H1 (cell line): ENCODE measurements at regions not wholly inside any gene's neighbourhood (a gene's known extent, or its start where the extent isn't known, plus 50 kb on each side); places are given as distances from the start of the nearest gene placed in this dataset.

ENCODE experiments used
- CTCF ChIA-PET: fragments of 300-600 bp; sonication (Branson Sonifier 250); formaldehyde crosslinking; loops from one replicate; lab custom pipeline; 2021; ENCODE audit not compliant: partially characterized antibody; lab: Charles Lee
- POLR2A ChIA-PET: fragments of 300-600 bp; sonication (Branson Sonifier 250); formaldehyde crosslinking; loops from one replicate; lab custom pipeline; 2021; ENCODE audit warnings: inconsistent platforms; ENCODE audit not compliant: partially characterized antibody; lab: Charles Lee
- DNase-seq, 2 experiments: peaks; one replicate each; pipeline versions ENCODE4 v3.0.0 to v3.0.0-alpha.2; 2010 to 2022; ENCODE audit warnings: low spot score in 2 of 2, low read depth in 1 of 2, mixed read lengths in 1 of 2
- FAIRE-seq: peaks from 2 replicates; lab custom pipeline; 2011; peaks lifted over from hg19 to GRCh38; lab: Jason Lieb, UNC
- H2AFZ ChIP-seq: 2 replicates; pipeline ENCODE4 v1.8.1; 2012; ENCODE audit warnings: low read length, inconsistent platforms
- H2AK5ac ChIP-seq: 2 replicates; pipeline ENCODE4 v1.6.1; 2013; ENCODE audit warnings: low read depth, low read length
- H2BK120ac ChIP-seq: replicated peaks from 2 replicates; pipeline ENCODE3; 2013; ENCODE audit warnings: low read depth, low read length, inconsistent platforms
- H2BK12ac ChIP-seq: 2 replicates; pipeline ENCODE4 v1.6.1; 2013; ENCODE audit warnings: low read depth, low read length
- H2BK15ac ChIP-seq: 2 replicates; pipeline ENCODE4 v1.6.1; 2013; ENCODE audit warnings: low read length
- H2BK20ac ChIP-seq: 2 replicates; pipeline ENCODE4 v1.6.1; 2013; ENCODE audit warnings: low read length
- H2BK5ac ChIP-seq: 2 replicates; pipeline ENCODE4 v1.6.1; 2013; ENCODE audit warnings: low read depth, low read length
- H3K14ac ChIP-seq: 2 replicates; pipeline ENCODE4 v1.6.1; 2013; ENCODE audit warnings: inconsistent platforms; ENCODE audit not compliant: insufficient read length
- H3K18ac ChIP-seq: 2 replicates; pipeline ENCODE4 v1.6.1; 2013; ENCODE audit warnings: low read length; ENCODE audit errors: extremely low read depth
- H3K23ac ChIP-seq: 2 replicates; pipeline ENCODE4 v1.6.1; 2013; ENCODE audit warnings: inconsistent platforms; ENCODE audit not compliant: insufficient read length
- H3K23me2 ChIP-seq: 2 replicates; pipeline ENCODE4 v1.6.1; 2013; ENCODE audit warnings: low read depth, low read length
- H3K27ac ChIP-seq: 2 replicates; pipeline ENCODE4 v1.6.1; 2011; ENCODE audit warnings: low read depth, low read length, inconsistent platforms
- H3K27me3 ChIP-seq, 4 experiments: replicated peaks in 1 of 4; 1 replicate in 1 of 4; 2 replicates in 3 of 4; pipeline versions ENCODE4 v1.6.1 to v1.8.1; 2011 to 2013; ENCODE audit warnings: low read length in 3 of 4, mild to moderate bottlenecking in 3 of 4, inconsistent platforms in 2 of 4, mixed read lengths in 2 of 4, moderate library complexity in 1 of 4; ENCODE audit not compliant: control insufficient read depth in 3 of 4, insufficient read depth in 3 of 4; ENCODE audit errors: extremely low read depth in 1 of 4
- H3K36me3 ChIP-seq, 4 experiments: 2 replicates each; pipeline versions ENCODE4 v1.6.1 to v1.8.1; 2011 to 2013; ENCODE audit warnings: mild to moderate bottlenecking in 4 of 4, low read length in 3 of 4, moderate library complexity in 2 of 4, control low read depth in 1 of 4, inconsistent platforms in 1 of 4; ENCODE audit not compliant: insufficient read depth in 4 of 4, control insufficient read depth in 2 of 4
- H3K4ac ChIP-seq: replicated peaks from 2 replicates; pipeline ENCODE3; 2013; ENCODE audit warnings: low read length, low read depth, mixed read lengths, inconsistent platforms; ENCODE audit not compliant: insufficient read length
- H3K4me1 ChIP-seq, 4 experiments: replicated peaks in 1 of 4; 1 replicate in 1 of 4; 2 replicates in 3 of 4; pipeline versions ENCODE4 v1.6.1 to v1.8.1; 2011 to 2013; ENCODE audit warnings: low read length in 3 of 4, inconsistent platforms in 2 of 4, mixed read lengths in 1 of 4; ENCODE audit not compliant: insufficient read depth in 4 of 4, control insufficient read depth in 3 of 4
- H3K4me2 ChIP-seq, 2 experiments: 2 replicates each; pipeline versions ENCODE4 v1.6.1 to v1.8.1; 2011 to 2013; ENCODE audit warnings: low read depth in 2 of 2, low read length in 2 of 2, control low read depth in 1 of 2, inconsistent platforms in 1 of 2, mild to moderate bottlenecking in 1 of 2; ENCODE audit not compliant: insufficient read depth in 1 of 2
- H3K4me3 ChIP-seq, 4 experiments: fragments of 200-600, 300-600 bp in 1 of 4; sonication (generic), shearing (Covaris generic), sonication (Bioruptor Twin) in 1 of 4; 2 replicates each; pipeline versions ENCODE4 v1.5.1 to v1.8.1; 2011 to 2016; ENCODE audit warnings: low read length in 4 of 4, low read depth in 3 of 4, control low read depth in 2 of 4, inconsistent platforms in 2 of 4, mild to moderate bottlenecking in 2 of 4, mixed read lengths in 1 of 4, moderate library complexity in 1 of 4; ENCODE audit not compliant: insufficient read depth in 2 of 4; ENCODE audit errors: extremely low read depth in 1 of 4
- H3K56ac ChIP-seq: replicated peaks from 2 replicates; pipeline ENCODE3; 2013; ENCODE audit warnings: low read depth, mild to moderate bottlenecking, mixed read lengths, low read length, inconsistent platforms; ENCODE audit not compliant: insufficient read length
- H3K79me1 ChIP-seq: 2 replicates; pipeline ENCODE4 v1.6.1; 2013; ENCODE audit warnings: low read depth, low read length, control low read depth
- H3K79me2 ChIP-seq, 2 experiments: 2 replicates each; pipeline versions ENCODE4 v1.6.1 to v1.8.1; 2012 to 2013; ENCODE audit warnings: low read length in 2 of 2, mild to moderate bottlenecking in 2 of 2, inconsistent platforms in 1 of 2; ENCODE audit not compliant: insufficient read depth in 2 of 2, control insufficient read depth in 1 of 2
- H3K9ac ChIP-seq, 4 experiments: replicated peaks in 1 of 4; 1 replicate in 1 of 4; 2 replicates in 3 of 4; pipeline versions ENCODE4 v1.6.1 to v1.8.1; 2011 to 2013; ENCODE audit warnings: low read depth in 3 of 4, low read length in 3 of 4, control low read depth in 2 of 4, mild to moderate bottlenecking in 2 of 4, moderate library complexity in 2 of 4, inconsistent platforms in 1 of 4; ENCODE audit errors: extremely low read depth in 1 of 4
- H3K9me3 ChIP-seq, 2 experiments: 2 replicates each; pipeline versions ENCODE4 v1.6.1 to v1.8.1; 2012 to 2013; ENCODE audit warnings: mild to moderate bottlenecking in 2 of 2, moderate library complexity in 2 of 2, control low read depth in 1 of 2, inconsistent platforms in 1 of 2, low read depth in 1 of 2, low read length in 1 of 2, mixed read lengths in 1 of 2; ENCODE audit not compliant: insufficient read depth in 2 of 2
- H4K20me1 ChIP-seq, 2 experiments: replicated peaks in 1 of 2; 2 replicates each; pipeline versions ENCODE3 to v1.8.1; 2011 to 2013; ENCODE audit warnings: inconsistent platforms in 2 of 2, low read length in 2 of 2, mild to moderate bottlenecking in 1 of 2; ENCODE audit not compliant: insufficient read depth in 2 of 2, control insufficient read depth in 1 of 2
- H4K5ac ChIP-seq: 2 replicates; pipeline ENCODE4 v1.6.1; 2013; ENCODE audit warnings: low read length, low read depth, mixed read lengths, inconsistent platforms; ENCODE audit not compliant: insufficient read length
- H4K8ac ChIP-seq: 2 replicates; pipeline ENCODE4 v1.8.0; 2013; ENCODE audit warnings: mild to moderate bottlenecking, moderate library complexity, low read length, inconsistent platforms; ENCODE audit not compliant: insufficient read depth; ENCODE audit errors: extremely low read depth
- H4K91ac ChIP-seq: replicated peaks from 2 replicates; pipeline ENCODE3; 2013; ENCODE audit warnings: low read length, mixed read lengths, inconsistent platforms; ENCODE audit not compliant: insufficient read length
- BACH1 ChIP-seq: IDR thresholded peaks from 2 replicates; pipeline ENCODE4 v1.6.1; 2012; ENCODE audit warnings: low read length, improper control_type of control experiment
- CBX5 ChIP-seq: fragments of 300-800, 300-1000 bp; sonication (generic); IDR thresholded peaks from 2 replicates; pipeline ENCODE4 v1.7.1; 2016; ENCODE audit warnings: antibody characterized with exemption, low read length, low read depth
- CBX8 ChIP-seq: fragments of 300-800, 300-1000 bp; sonication (generic); IDR thresholded peaks from 2 replicates; pipeline ENCODE4 v1.7.1; 2016; ENCODE audit warnings: low read depth, low read length, borderline replicate concordance
- CEBPB ChIP-seq: IDR thresholded peaks from 2 replicates; pipeline ENCODE4 v1.6.1; 2012; ENCODE audit warnings: low read depth, low read length
- CHD1 ChIP-seq: IDR thresholded peaks from 2 replicates; pipeline ENCODE4 v1.6.1; 2012; ENCODE audit warnings: low read depth, low read length, improper control_type of control experiment
- CHD2 ChIP-seq: IDR thresholded peaks from 2 replicates; pipeline ENCODE4 v1.6.1; 2012; ENCODE audit warnings: low read length, improper control_type of control experiment
- CREB1 ChIP-seq: IDR thresholded peaks from 2 replicates; pipeline ENCODE4 v1.6.1; 2012; ENCODE audit warnings: inconsistent platforms
- E2F6 ChIP-seq: IDR thresholded peaks from 2 replicates; pipeline ENCODE4 v1.6.1; 2012; ENCODE audit warnings: inconsistent platforms
- GTF2F1 ChIP-seq: IDR thresholded peaks from 2 replicates; pipeline ENCODE4 v1.6.1; 2012; ENCODE audit warnings: low read depth, low read length, improper control_type of control experiment, borderline replicate concordance
- RBBP5 ChIP-seq: IDR thresholded peaks from 2 replicates; pipeline ENCODE4 v1.7.1; 2012; ENCODE audit warnings: low read depth, mild to moderate bottlenecking, inconsistent platforms, low read length, moderate library complexity, borderline replicate concordance
- RXRA ChIP-seq: IDR thresholded peaks from 2 replicates; pipeline ENCODE4 v1.6.1; 2011; ENCODE audit warnings: low read depth, mild to moderate bottlenecking, low read length, moderate library complexity; ENCODE audit not compliant: insufficient read depth
- SIX5 ChIP-seq: IDR thresholded peaks from 2 replicates; pipeline ENCODE4 v1.6.1; 2011; ENCODE audit warnings: mild to moderate bottlenecking, low read depth, low read length
- TAF7 ChIP-seq: optimal IDR thresholded peaks from 2 replicates; pipeline ENCODE3; 2011; ENCODE audit warnings: low read depth, mild to moderate bottlenecking, inconsistent platforms, low read length, moderate library complexity, borderline replicate concordance
- WGBS, 2 experiments: shearing (Covaris generic) in 1 of 2; methylation state at CpG; one replicate each; pipeline versions ENCODE4 v1.1.6 to v1.1.7; 2013 to 2015; ENCODE audit warnings: low lambda C conversion rate in 2 of 2, mixed read lengths in 2 of 2, inconsistent platforms in 1 of 2, low coverage in 1 of 2, missing lambda C conversion rate in 1 of 2; ENCODE audit not compliant: insufficient replicate concordance in 2 of 2, insufficient coverage in 1 of 2, insufficient read length in 1 of 2; ENCODE audit errors: extremely low coverage in 1 of 2, missing lambda C conversion rate in 1 of 2; 5-methylcytosine and 5-hydroxymethylcytosine counted together
- TF ChIP-seq, protein P1 (sequence below): IDR thresholded peaks from 2 replicates; pipeline ENCODE4 v1.6.1; 2011; ENCODE audit warnings: low read depth, mild to moderate bottlenecking, low read length; ENCODE audit not compliant: insufficient read depth

DNA sequence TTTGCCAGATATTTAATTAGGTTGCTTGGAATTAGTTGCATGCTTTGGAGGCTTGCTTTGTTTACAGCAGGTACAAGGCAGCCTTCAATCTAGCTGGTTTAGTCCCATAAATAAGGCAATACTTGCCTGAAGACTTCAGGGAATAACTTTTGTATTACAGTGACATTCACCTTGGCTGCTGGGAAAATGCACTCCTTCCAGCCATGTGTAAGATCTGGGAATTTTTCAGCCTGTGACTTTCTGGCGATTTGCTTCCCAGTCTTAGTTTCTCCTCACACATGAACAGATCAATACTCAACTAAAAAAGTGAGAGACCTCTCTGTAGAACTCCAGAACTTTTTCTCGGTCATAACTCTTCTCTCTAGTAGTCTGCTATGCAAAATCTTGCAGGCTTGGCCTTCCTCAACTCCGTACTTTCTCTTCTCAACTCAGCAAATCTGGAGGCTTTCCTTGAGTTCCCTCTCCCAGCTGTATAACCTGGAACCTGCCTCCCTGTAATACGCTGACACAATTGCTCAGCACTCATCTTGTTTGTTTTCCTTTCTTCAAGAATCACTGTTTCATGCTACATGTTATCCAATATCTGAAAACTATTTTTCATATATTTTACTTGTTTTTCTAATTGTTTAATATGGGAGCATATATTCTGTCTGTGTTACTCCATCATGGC lies 173.0 kb downstream of the MSX2 start:
- Histone ChIP-seq H4K8ac (no peak overlapping the region), H3K18ac (no peak overlapping the region), H3K9ac (no peak overlapping the region), H3K4me1 (no peaks in the 10 kb centered on the region), H3K56ac (no peak overlapping the region), H4K20me1 (no peaks in the 10 kb centered on the region), H3K9me3 (peaks cover 0 to 8% of the 10 kb centered on the region in 2 experiments; a peak in 1 of 4 replicates), H3K79me1 (no peaks in the 10 kb centered on the region), H4K91ac (no peak overlapping the region), H3K36me3 (no peaks in the 10 kb centered on the region), H2BK15ac (no peak overlapping the region), H3K4ac (no peak overlapping the region), H2BK12ac (no peak overlapping the region), H2BK5ac (no peak overlapping the region), H4K5ac (no peak overlapping the region), H2BK20ac (no peak overlapping the region), H3K23me2 (no peaks in the 10 kb centered on the region), H3K4me3 (no peak overlapping the region), H2AK5ac (no peak overlapping the region), H3K23ac (no peak overlapping the region), H2AFZ (no peak overlapping the region), H3K27me3 (no peaks in the 10 kb centered on the region), H3K79me2 (no peaks in the 10 kb centered on the region), H3K4me2 (no peak overlapping the region), H3K14ac (no peak overlapping the region), H2BK120ac (no peak overlapping the region), H3K27ac (no peak overlapping the region)
- no peak for FAIRE-seq
- CTCF ChIA-PET = interaction anchor here (0.7 to 2.3 kb wide), 4 partner anchors 13 to 60 kb away, joined by 3 to 8 read pairs (median 3); no protein-coding TSS in a partner anchor
- POLR2A ChIA-PET = no interaction called here
- 90% methylated on average over 4 of the region's 4 CpGs; no CpG with 5 or more reads in 1 of the 2 experiments for WGBS, 2 experiments
- no peak for DNase-seq
- no peak for TF ChIP-seq CHD1
- TF ChIP-seq BACH1 = no peak
- no peak for TF ChIP-seq CBX8
- TF ChIP-seq E2F6 = no peak
- TF ChIP-seq CEBPB = no peak
- TF ChIP-seq RXRA = no peak
- TF ChIP-seq TAF7 = no peak
- no peak for TF ChIP-seq RBBP5
- TF ChIP-seq SIX5 = no peak
- TF ChIP-seq CHD2 = no peak
- TF ChIP-seq, protein P1, sequence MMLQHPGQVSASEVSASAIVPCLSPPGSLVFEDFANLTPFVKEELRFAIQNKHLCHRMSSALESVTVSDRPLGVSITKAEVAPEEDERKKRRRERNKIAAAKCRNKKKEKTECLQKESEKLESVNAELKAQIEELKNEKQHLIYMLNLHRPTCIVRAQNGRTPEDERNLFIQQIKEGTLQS = no peak
- TF ChIP-seq CBX5 = no peak
- TF ChIP-seq CREB1 = no peak
- no peak for TF ChIP-seq GTF2F1
